Body of pancreas (tissue), 4 donors: ENCODE measurements at regions not wholly inside any gene's neighbourhood (a gene's known extent, or its start where the extent isn't known, plus 50 kb on each side); places are given as distances from the start of the nearest gene placed in this dataset.

Experiments
- CTCF ChIP-seq, 7 experiments: fragments of 450-650 bp in 4 of 7; fragments of 200-600 bp in 3 of 7; sonication (generic) in 3 of 7; IDR thresholded peaks; one replicate each; pipeline ENCODE4 v1.5.1; 2016 to 2019; ENCODE audit warnings: antibody characterized with exemption in 7 of 7
- POLR2A ChIP-seq, 3 donors: fragments of 450-650 bp; IDR thresholded peaks; one replicate each; pipeline ENCODE4 v1.6.1; 2016; ENCODE audit warnings: antibody characterized with exemption in 3 of 3, mild to moderate bottlenecking in 2 of 3

- TF ChIP-seq CTCF (IDR thresholded peaks at IDR 0.05) (no peak), POLR2A (IDR thresholded peaks at IDR 0.05) (no peak)
Observed at GRCh38 chr10:78752221-78752620, 316.5 kb upstream of the ZMIZ1 start.
